Stomach smooth muscle (tissue), 2 donors: ENCODE measurements at regions not wholly inside any gene's neighbourhood (a gene's known extent, or its start where the extent isn't known, plus 50 kb on each side); places are given as distances from the start of the nearest gene placed in this dataset.
"Not testable (repeated sequence)": the region's sequence is repeated elsewhere in the genome, so short reads cannot be mapped to it uniquely, and the experiment has no call there.

Source experiments
- H3K27ac ChIP-seq: one replicate; pipeline ENCODE4 v1.7.0; 2013; ENCODE audit warnings: mild to moderate bottlenecking, low read length, inconsistent platforms
- H3K27me3 ChIP-seq, 2 donors: one replicate each; pipeline ENCODE4 v1.7.0; 2013; ENCODE audit warnings: low read length in 2 of 2; ENCODE audit not compliant: insufficient read depth in 2 of 2, control insufficient read depth in 1 of 2
- H3K36me3 ChIP-seq, 2 donors: one replicate each; pipeline ENCODE4 v1.7.0; 2013; ENCODE audit warnings: low read length in 2 of 2; ENCODE audit not compliant: control insufficient read depth in 2 of 2, insufficient read depth in 2 of 2
- H3K4me1 ChIP-seq: one replicate; pipeline ENCODE4 v1.7.0; 2013; ENCODE audit warnings: low read length; ENCODE audit not compliant: control insufficient read depth, insufficient read depth
- H3K4me3 ChIP-seq, 2 donors: one replicate each; pipeline ENCODE4 v1.7.0; 2013; ENCODE audit warnings: low read length in 2 of 2
- H3K9ac ChIP-seq, 2 donors: one replicate each; pipeline ENCODE4 v1.7.0; 2013; ENCODE audit warnings: low read length in 2 of 2, mild to moderate bottlenecking in 1 of 2
- H3K9me3 ChIP-seq, 2 donors: one replicate each; pipeline ENCODE4 v1.7.0; 2013; ENCODE audit warnings: low read length in 2 of 2; ENCODE audit not compliant: control insufficient read depth in 2 of 2
- donor health status: healthy.
- donor health status: Pancreatic carcinoma.

GRCh38 chr3:147129665-147130064 lies 276.7 kb downstream of the ZIC4 start:
- Histone ChIP-seq H3K27ac (no peak overlapping the region), H3K36me3 (no peaks in the 10 kb centered on the region), H3K4me3 (no peak overlapping the region), H3K4me1 (no peaks in the 10 kb centered on the region), H3K9ac (no peak overlapping the region), H3K9me3 (peaks cover 0 to 2% of the 10 kb centered on the region in 2 donors), H3K27me3 (no peaks in the 10 kb centered on the region)

GRCh38 chr3:147122350-147122749 lies 284.0 kb downstream of the ZIC4 start:
- H3K27ac ChIP-seq = no peak overlapping the region
- no peaks in the 10 kb centered on the region for H3K36me3 ChIP-seq
- no peaks in the 10 kb centered on the region for H3K9me3 ChIP-seq
- no peaks in the 10 kb centered on the region for H3K4me1 ChIP-seq
- no peak overlapping the region for H3K4me3 ChIP-seq
- H3K27me3 ChIP-seq = no peaks in the 10 kb centered on the region
- H3K9ac ChIP-seq = no peak overlapping the region

- H3K4me1 ChIP-seq = no peaks in the 10 kb centered on the region
- H3K4me3 ChIP-seq = no peak overlapping the region
- no peaks in the 10 kb centered on the region for H3K36me3 ChIP-seq
- no peak overlapping the region for H3K27ac ChIP-seq
- no peaks in the 10 kb centered on the region for H3K27me3 ChIP-seq
- H3K9me3 ChIP-seq = no peaks in the 10 kb centered on the region
- no peak overlapping the region for H3K9ac ChIP-seq
These were observed 286.4 kb downstream of the ZIC4 start for GRCh38 chr3:147119989-147120388.

GRCh38 chr3:147119346-147119745 lies 287.0 kb downstream of the ZIC4 start:
- Histone ChIP-seq H3K4me3 (no peak overlapping the region), H3K9ac (no peak overlapping the region), H3K27ac (no peak overlapping the region)

GRCh38 chr3:147118611-147119010 lies 287.7 kb downstream of the ZIC4 start:
- Histone ChIP-seq H3K9ac (no peak overlapping the region), H3K27ac (no peak overlapping the region), H3K36me3 (no peaks in the 10 kb centered on the region), H3K27me3 (no peaks in the 10 kb centered on the region), H3K4me3 (no peak overlapping the region), H3K9me3 (no peaks in the 10 kb centered on the region), H3K4me1 (no peaks in the 10 kb centered on the region)

More at GRCh38 chr3:147119346-147119745, 287.0 kb downstream of the ZIC4 start:
- Histone ChIP-seq H3K9me3 (no peaks in the 10 kb centered on the region), H3K27me3 (no peaks in the 10 kb centered on the region), H3K36me3 (no peaks in the 10 kb centered on the region), H3K4me1 (no peaks in the 10 kb centered on the region)

- Histone ChIP-seq H3K9me3 (no peaks in the 10 kb centered on the region), H3K36me3 (no peaks in the 10 kb centered on the region), H3K4me3 (no peak overlapping the region), H3K27ac (no peak overlapping the region), H3K9ac (no peak overlapping the region), H3K4me1 (no peaks in the 10 kb centered on the region), H3K27me3 (no peaks in the 10 kb centered on the region)
These were observed 288.7 kb downstream of the ZIC4 start for GRCh38 chr3:147117631-147118030.

- H3K9ac ChIP-seq = no peak overlapping the region
- no peaks in the 10 kb centered on the region for H3K9me3 ChIP-seq
- H3K4me3 ChIP-seq = no peak overlapping the region
- no peaks in the 10 kb centered on the region for H3K27me3 ChIP-seq
- H3K36me3 ChIP-seq = no peaks in the 10 kb centered on the region
- H3K4me1 ChIP-seq = no peaks in the 10 kb centered on the region
- no peak overlapping the region for H3K27ac ChIP-seq
These were observed 292.9 kb downstream of the ZIC4 start for GRCh38 chr3:147113293-147114044.

- Histone ChIP-seq H3K4me3 (no peak overlapping the region), H3K27ac (no peak overlapping the region), H3K4me1 (no peaks in the 10 kb centered on the region), H3K27me3 (no peaks in the 10 kb centered on the region), H3K9me3 (no peaks in the 10 kb centered on the region), H3K9ac (no peak overlapping the region), H3K36me3 (no peaks in the 10 kb centered on the region)
These were observed 307.3 kb downstream of the ZIC4 start for GRCh38 chr3:147099076-147099475.

- Histone ChIP-seq H3K36me3 (no peaks in the 10 kb centered on the region), H3K9me3 (no peaks in the 10 kb centered on the region), H3K27ac (no peak overlapping the region), H3K27me3 (no peaks in the 10 kb centered on the region), H3K9ac (no peak overlapping the region), H3K4me1 (no peaks in the 10 kb centered on the region), H3K4me3 (no peak overlapping the region)
These were observed 315.9 kb downstream of the ZIC4 start for GRCh38 chr3:147090461-147090860.

GRCh38 chr3:147089286-147089685 lies 317.1 kb downstream of the ZIC4 start:
- Histone ChIP-seq H3K4me1 (no peaks in the 10 kb centered on the region), H3K9ac (no peak overlapping the region), H3K27ac (no peak overlapping the region), H3K9me3 (no peaks in the 10 kb centered on the region), H3K36me3 (no peaks in the 10 kb centered on the region), H3K4me3 (no peak overlapping the region), H3K27me3 (no peaks in the 10 kb centered on the region)

GRCh38 chr3:147059500-147059899 lies 346.8 kb downstream of the ZIC4 start:
- not testable (repeated sequence) for H3K36me3 ChIP-seq, H3K9me3 ChIP-seq, H3K27me3 ChIP-seq, H3K9ac ChIP-seq, H3K4me3 ChIP-seq, H3K27ac ChIP-seq, H3K4me1 ChIP-seq
